ENCODE measurements at regions not wholly inside any gene's neighbourhood (a gene's known extent, or its start where the extent isn't known, plus 50 kb on each side); places are given as distances from the start of the nearest gene placed in this dataset.

GRCh38 chr6:137743493-137743892 is 123.6 kb upstream of the TNFAIP3 start:
- no peak for TF ChIP-seq REST (IDR thresholded peaks at IDR 0.05; ENCODE audit: low read depth)
- TF ChIP-seq TAF1 (IDR thresholded peaks at IDR 0.05; ENCODE audit: low read depth), result no peak
- TF ChIP-seq FOXM1 (IDR thresholded peaks at IDR 0.05; ENCODE audit: borderline replicate concordance, low read depth), result no peak
- no peak for TF ChIP-seq TEAD4 (IDR thresholded peaks at IDR 0.05)
- TF ChIP-seq RAD21 (IDR thresholded peaks at IDR 0.05; ENCODE audit: low read depth), result no peak

GRCh38 chr6:137744877-137745276 is 122.2 kb upstream of the TNFAIP3 start:
- TF ChIP-seq TAF1 (IDR thresholded peaks at IDR 0.05; ENCODE audit: low read depth) (no peak), NFIC (IDR thresholded peaks at IDR 0.05) (no peak), RAD21 (IDR thresholded peaks at IDR 0.05; ENCODE audit: low read depth) (no peak), ZBTB7A (IDR thresholded peaks at IDR 0.05; ENCODE audit: low read depth) (no peak), TEAD4 (IDR thresholded peaks at IDR 0.05) (no peak), YY1 (IDR thresholded peaks at IDR 0.05; ENCODE audit: low read depth) (no peak), EP300 (IDR thresholded peaks at IDR 0.05; ENCODE audit: borderline replicate concordance) (no peak), REST (IDR thresholded peaks at IDR 0.05; ENCODE audit: low read depth) (no peak), EGR1 (IDR thresholded peaks at IDR 0.05) (no peak), CEBPB (IDR thresholded peaks at IDR 0.05) (no peak)

GRCh38 chr6:137745321-137745720 is 121.7 kb upstream of the TNFAIP3 start:
- TF ChIP-seq ZBTB7A (IDR thresholded peaks at IDR 0.05; ENCODE audit: low read depth) (no peak), NFIC (IDR thresholded peaks at IDR 0.05) (no peak), TAF1 (IDR thresholded peaks at IDR 0.05; ENCODE audit: low read depth) (no peak), REST (IDR thresholded peaks at IDR 0.05; ENCODE audit: low read depth) (no peak), YY1 (IDR thresholded peaks at IDR 0.05; ENCODE audit: low read depth) (no peak), TEAD4 (IDR thresholded peaks at IDR 0.05) (no peak), CREB1 (IDR thresholded peaks at IDR 0.05; ENCODE audit: low read depth) (no peak), RAD21 (IDR thresholded peaks at IDR 0.05; ENCODE audit: low read depth) (no peak), TCF12 (IDR thresholded peaks at IDR 0.05; ENCODE audit: low read depth) (no peak), USF1 (IDR thresholded peaks at IDR 0.05) (no peak), EP300 (IDR thresholded peaks at IDR 0.05; ENCODE audit: borderline replicate concordance) (no peak), MAX (IDR thresholded peaks at IDR 0.05) (no peak)

- no peak for TF ChIP-seq CEBPB (IDR thresholded peaks at IDR 0.05)
- TF ChIP-seq ZBTB7A (IDR thresholded peaks at IDR 0.05; ENCODE audit: low read depth), result no peak
- TF ChIP-seq MAX (IDR thresholded peaks at IDR 0.05), result no peak
- no peak for TF ChIP-seq USF1 (IDR thresholded peaks at IDR 0.05)
- TF ChIP-seq TCF12 (IDR thresholded peaks at IDR 0.05; ENCODE audit: low read depth), result no peak
- no peak for TF ChIP-seq EP300 (IDR thresholded peaks at IDR 0.05; ENCODE audit: borderline replicate concordance)
- TF ChIP-seq EGR1 (IDR thresholded peaks at IDR 0.05), result no peak
- TF ChIP-seq TAF1 (IDR thresholded peaks at IDR 0.05; ENCODE audit: low read depth), result no peak
- TF ChIP-seq RAD21 (IDR thresholded peaks at IDR 0.05; ENCODE audit: low read depth), result no peak
- TF ChIP-seq YY1 (IDR thresholded peaks at IDR 0.05; ENCODE audit: low read depth), result no peak
- no peak for TF ChIP-seq CREB1 (IDR thresholded peaks at IDR 0.05; ENCODE audit: low read depth)
- TF ChIP-seq FOXM1 (IDR thresholded peaks at IDR 0.05; ENCODE audit: borderline replicate concordance, low read depth), result no peak
- no peak for TF ChIP-seq REST (IDR thresholded peaks at IDR 0.05; ENCODE audit: low read depth)
- TF ChIP-seq NFIC (IDR thresholded peaks at IDR 0.05), result no peak
These were observed 120.8 kb upstream of the TNFAIP3 start for GRCh38 chr6:137746264-137746663.
